Mesenchymal stem cell (in vitro differentiated cells and primary cell): ENCODE measurements at regions not wholly inside any gene's neighbourhood (a gene's known extent, or its start where the extent isn't known, plus 50 kb on each side); places are given as distances from the start of the nearest gene placed in this dataset.
A peak's percentile ranks its signal among the peaks of the same experiment; 100 is the strongest.

ENCODE experiments used
- DNase-seq: peaks from one replicate; pipeline ENCODE4 v3.0.0-alpha.2; 2013
- H2AFZ ChIP-seq: one replicate; pipeline ENCODE4 v1.6.1; 2013; ENCODE audit warnings: low read depth, mild to moderate bottlenecking, control low read depth, inconsistent platforms, low read length, moderate library complexity
- H2AK5ac ChIP-seq: 2 replicates; pipeline ENCODE4 v1.6.1; 2013; ENCODE audit warnings: low read length, moderate library complexity, mild to moderate bottlenecking, inconsistent platforms; ENCODE audit not compliant: severe bottlenecking
- H2BK120ac ChIP-seq: one replicate; pipeline ENCODE4 v1.6.1; 2013; ENCODE audit warnings: low read depth, mild to moderate bottlenecking, inconsistent platforms, low read length, moderate library complexity
- H2BK12ac ChIP-seq, 2 experiments: one replicate each; pipeline ENCODE4 v1.6.1; 2013; ENCODE audit warnings: inconsistent platforms in 2 of 2, low read length in 2 of 2, mild to moderate bottlenecking in 2 of 2, moderate library complexity in 2 of 2, control low read depth in 1 of 2
- H2BK15ac ChIP-seq: one replicate; pipeline ENCODE4 v1.6.1; 2013; ENCODE audit warnings: mild to moderate bottlenecking, low read depth, inconsistent platforms; ENCODE audit not compliant: poor library complexity, severe bottlenecking
- H2BK5ac ChIP-seq: 2 replicates; pipeline ENCODE4 v1.6.1; 2013; ENCODE audit warnings: low read depth, mild to moderate bottlenecking, low read length, control low read depth, inconsistent platforms; ENCODE audit not compliant: poor library complexity, severe bottlenecking
- H3K14ac ChIP-seq, 2 experiments: one replicate each; pipeline ENCODE4 v1.6.1; 2013; ENCODE audit warnings: inconsistent platforms in 2 of 2, low read length in 2 of 2, control low read depth in 1 of 2, mild to moderate bottlenecking in 1 of 2, moderate library complexity in 1 of 2
- H3K18ac ChIP-seq, 2 experiments: one replicate each; pipeline ENCODE4 v1.6.1; 2013; ENCODE audit warnings: inconsistent platforms in 2 of 2, low read length in 2 of 2, control low read depth in 1 of 2, low read depth in 1 of 2, mild to moderate bottlenecking in 1 of 2
- H3K23ac ChIP-seq, 2 experiments: one replicate each; pipeline ENCODE4 v1.6.1; 2013; ENCODE audit warnings: inconsistent platforms in 2 of 2, low read length in 2 of 2, mild to moderate bottlenecking in 2 of 2, moderate library complexity in 2 of 2, control low read depth in 1 of 2
- H3K27ac ChIP-seq: 2 replicates; pipeline ENCODE4 v1.5.1; 2013; ENCODE audit warnings: mild to moderate bottlenecking, moderate library complexity, low read length, control low read depth, inconsistent platforms; ENCODE audit not compliant: poor library complexity, severe bottlenecking
- H3K27me3 ChIP-seq, 2 experiments: 2 replicates each; pipeline versions ENCODE4 v1.6.1 to v1.7.0; 2013; ENCODE audit warnings: low read length in 2 of 2, mild to moderate bottlenecking in 2 of 2, moderate library complexity in 2 of 2, control low read depth in 1 of 2, inconsistent platforms in 1 of 2; ENCODE audit not compliant: control insufficient read depth in 1 of 2, insufficient read depth in 1 of 2
- H3K36me3 ChIP-seq, 2 experiments: 2 replicates each; pipeline versions ENCODE4 v1.6.1 to v1.7.0; 2013; ENCODE audit warnings: low read length in 2 of 2, control low read depth in 1 of 2, inconsistent platforms in 1 of 2, low read depth in 1 of 2, mild to moderate bottlenecking in 1 of 2; ENCODE audit not compliant: insufficient read depth in 2 of 2, control insufficient read depth in 1 of 2
- H3K4ac ChIP-seq, 2 experiments: one replicate each; pipeline ENCODE4 v1.6.1; 2013; ENCODE audit warnings: inconsistent platforms in 2 of 2, low read length in 2 of 2, mild to moderate bottlenecking in 2 of 2, moderate library complexity in 2 of 2, control low read depth in 1 of 2, low read depth in 1 of 2
- H3K4me1 ChIP-seq: 2 replicates; pipeline ENCODE4 v1.6.1; 2013; ENCODE audit warnings: low read depth, low read length, control low read depth; ENCODE audit not compliant: control insufficient read depth, insufficient read depth
- H3K4me2 ChIP-seq: 2 replicates; pipeline ENCODE4 v1.6.1; 2013; ENCODE audit warnings: low read length, mild to moderate bottlenecking, inconsistent platforms; ENCODE audit not compliant: poor library complexity, severe bottlenecking
- H3K4me3 ChIP-seq, 2 experiments: 2 replicates each; pipeline versions ENCODE4 v1.5.1 to v1.7.0; 2013; ENCODE audit warnings: low read length in 2 of 2, mild to moderate bottlenecking in 2 of 2, control low read depth in 1 of 2, low read depth in 1 of 2; ENCODE audit not compliant: insufficient read depth in 1 of 2
- H3K79me1 ChIP-seq: replicated peaks from 2 replicates; pipeline ENCODE4 v1.6.1; 2013; ENCODE audit warnings: mild to moderate bottlenecking, control low read depth, low read length, inconsistent platforms; ENCODE audit not compliant: poor library complexity, severe bottlenecking
- H3K9ac ChIP-seq: 2 replicates; pipeline ENCODE4 v1.7.0; 2013; ENCODE audit warnings: mild to moderate bottlenecking, low read length, moderate library complexity
- H3K9me3 ChIP-seq: 2 replicates; pipeline ENCODE4 v1.7.0; 2013; ENCODE audit warnings: mild to moderate bottlenecking, low read length; ENCODE audit not compliant: control insufficient read depth
- H4K8ac ChIP-seq: one replicate; pipeline ENCODE4 v1.6.1; 2013; ENCODE audit warnings: inconsistent platforms, mild to moderate bottlenecking, low read length, moderate library complexity
- H4K91ac ChIP-seq: one replicate; pipeline ENCODE4 v1.6.1; 2013; ENCODE audit warnings: mild to moderate bottlenecking, low read length, inconsistent platforms
- WGBS: methylation state at CpG from one replicate; pipeline ENCODE4 v1.1.7; 2013; ENCODE audit warnings: mixed read lengths; 5-methylcytosine and 5-hydroxymethylcytosine counted together

- Histone ChIP-seq H2BK5ac (no peak overlapping the region), H3K4ac (no peak overlapping the region), H3K27ac (no peak overlapping the region), H2BK120ac (no peak overlapping the region), H2AFZ (no peak overlapping the region), H4K91ac (no peak overlapping the region), H2AK5ac (no peak overlapping the region), H2BK15ac (no peak overlapping the region), H3K18ac (peak overlapping the region in 1 of 2 experiments; percentile 22), H3K9me3 (no peaks in the 10 kb centered on the region), H2BK12ac (peak overlapping the region in 1 of 2 experiments; percentile 89), H3K36me3 (no peaks in the 10 kb centered on the region), H3K9ac (no peak overlapping the region), H3K14ac (no peak overlapping the region), H3K23ac (no peak overlapping the region), H3K27me3 (peaks cover 0 to 23% of the 10 kb centered on the region in 2 experiments), H3K4me2 (no peak overlapping the region), H4K8ac (no peak overlapping the region), H3K4me3 (no peak overlapping the region), H3K79me1 (no peaks in the 10 kb centered on the region), H3K4me1 (no peaks in the 10 kb centered on the region)
- 72% methylated on average over 7 of the region's 7 CpGs for WGBS
- no peak for DNase-seq
Measured at GRCh38 chr3:56917361-56918110, 115.8 kb upstream of the ARHGEF3 start.

GRCh38 chr3:56916716-56917360, 115.1 kb upstream of the ARHGEF3 start:
- no peak overlapping the region for H3K9ac ChIP-seq
- H2BK12ac ChIP-seq, result no peak overlapping the region
- peak overlapping the region; percentile 0 to 14 for H3K18ac ChIP-seq
- H3K4me2 ChIP-seq, result no peak overlapping the region
- no peak overlapping the region for H2BK5ac ChIP-seq
- H2BK120ac ChIP-seq, result no peak overlapping the region
- H3K9me3 ChIP-seq, result no peaks in the 10 kb centered on the region
- no peak overlapping the region for H4K8ac ChIP-seq
- WGBS, result 93% methylated on average over 4 of the region's 4 CpGs
- H3K23ac ChIP-seq, result no peak overlapping the region
- no peak overlapping the region for H3K4ac ChIP-seq
- no peak overlapping the region for H2AFZ ChIP-seq
- peaks cover 0 to 23% of the 10 kb centered on the region in 2 experiments for H3K27me3 ChIP-seq
- no peak overlapping the region for H4K91ac ChIP-seq
- no peak overlapping the region for H2AK5ac ChIP-seq
- no peaks in the 10 kb centered on the region for H3K79me1 ChIP-seq
- no peak overlapping the region for H3K14ac ChIP-seq
- H3K4me3 ChIP-seq, result no peak overlapping the region
- H3K36me3 ChIP-seq, result no peaks in the 10 kb centered on the region
- H3K27ac ChIP-seq, result no peak overlapping the region
- no peak overlapping the region for H2BK15ac ChIP-seq
- no peak for DNase-seq
- no peaks in the 10 kb centered on the region for H3K4me1 ChIP-seq

GRCh38 chr3:56915966-56916586, 114.3 kb upstream of the ARHGEF3 start:
- no peak overlapping the region for H2AK5ac ChIP-seq
- no peak overlapping the region for H2BK12ac ChIP-seq
- no peaks in the 10 kb centered on the region for H3K79me1 ChIP-seq
- no peak overlapping the region for H3K4ac ChIP-seq
- H3K14ac ChIP-seq, result no peak overlapping the region
- H2BK120ac ChIP-seq, result peak overlapping the region; percentile 1
- H3K27me3 ChIP-seq, result peaks cover 0 to 23% of the 10 kb centered on the region in 2 experiments
- H3K4me3 ChIP-seq, result no peak overlapping the region
- no peak overlapping the region for H3K23ac ChIP-seq
- peak overlapping the region in 1 of 2 experiments; percentile 0 for H3K18ac ChIP-seq
- H3K9ac ChIP-seq, result no peak overlapping the region
- 50% methylated on average over 16 of the region's 16 CpGs for WGBS
- no peak overlapping the region for H2AFZ ChIP-seq
- no peak overlapping the region for H2BK15ac ChIP-seq
- no peak overlapping the region for H3K27ac ChIP-seq
- no peak overlapping the region for H2BK5ac ChIP-seq
- H4K91ac ChIP-seq, result peak overlapping the region; percentile 18
- H3K4me1 ChIP-seq, result no peaks in the 10 kb centered on the region
- H3K36me3 ChIP-seq, result no peaks in the 10 kb centered on the region
- H3K9me3 ChIP-seq, result no peaks in the 10 kb centered on the region
- no peak for DNase-seq
- H4K8ac ChIP-seq, result peak overlapping the region; percentile 30
- H3K4me2 ChIP-seq, result no peak overlapping the region

GRCh38 chr3:56914646-56915045, 112.9 kb upstream of the ARHGEF3 start:
- Histone ChIP-seq H3K27ac (no peak overlapping the region), H3K27me3 (peaks cover 0 to 23% of the 10 kb centered on the region in 2 experiments), H3K9ac (no peak overlapping the region), H3K4me1 (no peaks in the 10 kb centered on the region), H3K23ac (no peak overlapping the region), H4K8ac (no peak overlapping the region), H2BK12ac (no peak overlapping the region), H4K91ac (no peak overlapping the region), H3K9me3 (no peaks in the 10 kb centered on the region), H3K18ac (no peak overlapping the region), H3K14ac (no peak overlapping the region), H2AK5ac (no peak overlapping the region), H3K4ac (no peak overlapping the region), H2AFZ (no peak overlapping the region), H3K4me2 (no peak overlapping the region), H3K36me3 (peaks cover 0 to 2% of the 10 kb centered on the region in 2 experiments), H3K79me1 (no peaks in the 10 kb centered on the region), H2BK5ac (no peak overlapping the region), H3K4me3 (no peak overlapping the region), H2BK15ac (no peak overlapping the region), H2BK120ac (no peak overlapping the region)
- DNase-seq, result no peak
- 92% methylated on average over 2 of the region's 3 CpGs for WGBS
